ENCODE measurements at regions not wholly inside any gene's neighbourhood (a gene's known extent, or its start where the extent isn't known, plus 50 kb on each side); places are given as distances from the start of the nearest gene placed in this dataset.
"Not testable (repeated sequence)": the region's sequence is repeated elsewhere in the genome, so short reads cannot be mapped to it uniquely, and the experiment has no call there.

DNA sequence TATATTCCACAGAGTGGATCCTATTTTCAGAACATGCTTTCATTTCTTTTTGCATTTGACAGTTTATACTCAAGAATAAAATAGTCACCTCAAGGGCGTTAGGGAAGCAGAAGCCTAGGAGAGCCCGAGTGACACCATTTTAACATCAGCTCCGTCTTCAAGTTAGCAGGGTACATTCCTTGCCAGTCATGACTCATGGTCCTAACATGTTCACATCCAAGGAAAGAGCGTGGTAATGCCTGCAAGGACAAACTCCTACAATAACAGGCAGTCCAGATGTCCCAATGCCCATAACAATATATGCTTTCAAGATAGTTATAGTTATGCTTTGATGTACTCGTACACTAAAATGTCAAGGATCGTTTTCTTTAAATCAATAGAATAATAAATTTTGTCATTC is 93.9 kb upstream of the FAM240B start:
- TF ChIP-seq CTCF (conservative IDR thresholded peaks at IDR 0.05 in 1 of 2, IDR thresholded peaks at IDR 0.05 in 1 of 2; ENCODE audit: low read depth in 1 of 2, low read length in 2 of 2); EZH2 (IDR thresholded peaks at IDR 0.05; ENCODE audit: low read length, missing control alignments): not testable (repeated sequence)
